Posterior vena cava (tissue), 2 donors: ENCODE measurements at regions not wholly inside any gene's neighbourhood (a gene's known extent, or its start where the extent isn't known, plus 50 kb on each side); places are given as distances from the start of the nearest gene placed in this dataset.

ENCODE experiments used
- DNase-seq: peaks from one replicate; pipeline ENCODE4 v3.0.0-alpha.2; 2020; ENCODE audit warnings: low spot score
- intact Hi-C, 2 donors: fragments of 100-400 bp; cut with DNase I; formaldehyde crosslinking; loops; one replicate each; pipeline versions ENCODE4 v1.14.1 to v1.14.2; 2022 to 2023
- donor health status: DM: yes; HTN: yes; CAD: no.
- donor health status: DM: yes; HTN: yes; CAD: no.

GRCh38 chr21:24894324-24894723, 713.0 kb downstream of the MRPL39 start:
- intact Hi-C loops: no loop called here
- no peak for DNase-seq

- no peak for DNase-seq
- intact Hi-C loops: no loop called here
Measured at GRCh38 chr21:24890021-24890420, 717.3 kb downstream of the MRPL39 start.

- DNase-seq: no peak
- intact Hi-C loops: no loop called here
Measured at GRCh38 chr21:24881506-24881905, 725.8 kb downstream of the MRPL39 start.

- intact Hi-C loops: no loop called here
- no peak for DNase-seq
Measured at GRCh38 chr21:24870633-24871032, 736.6 kb downstream of the MRPL39 start.

- DNase-seq: no peak
- intact Hi-C loops: no loop called here
Measured at GRCh38 chr21:24869862-24870261, 737.4 kb downstream of the MRPL39 start.

GRCh38 chr21:24868117-24868516, 739.2 kb downstream of the MRPL39 start:
- no peak for DNase-seq
- intact Hi-C loops: no loop called here

- DNase-seq: no peak
- intact Hi-C loops: loop anchor here in 1 of 2 donors (5.0 kb wide), 1 partner anchor 384 kb away; no protein-coding TSS in a partner anchor
Measured at GRCh38 chr21:24861471-24861870, 745.8 kb downstream of the MRPL39 start.

- intact Hi-C loops: no loop called here
Measured at GRCh38 chr21:24856326-24856725, 751.0 kb downstream of the MRPL39 start.

GRCh38 chr21:24852610-24853195, 754.6 kb downstream of the MRPL39 start:
- no peak for DNase-seq

More at GRCh38 chr21:24856326-24856725, 751.0 kb downstream of the MRPL39 start:
- no peak for DNase-seq

GRCh38 chr21:24850121-24850520, 757.2 kb downstream of the MRPL39 start:
- intact Hi-C loops: no loop called here
- DNase-seq: no peak

More at GRCh38 chr21:24852610-24853195, 754.6 kb downstream of the MRPL39 start:
- intact Hi-C loops: no loop called here

- DNase-seq: no peak
- intact Hi-C loops: loop anchor here in 1 of 2 donors (5.0 kb wide), 1 partner anchor 762 kb away; no protein-coding TSS in a partner anchor
Measured at GRCh38 chr21:24844671-24845070, 762.6 kb downstream of the MRPL39 start.

GRCh38 chr21:24840287-24840686, 767.0 kb downstream of the MRPL39 start:
- intact Hi-C loops: loop anchor here in 1 of 2 donors (5.0 kb wide), 1 partner anchor 758 kb away; no protein-coding TSS in a partner anchor
- no peak for DNase-seq

- no peak for DNase-seq
Measured at GRCh38 chr21:24832961-24833360, 774.3 kb downstream of the MRPL39 start.

GRCh38 chr21:24829397-24829796, 777.9 kb downstream of the MRPL39 start:
- intact Hi-C loops: no loop called here
- DNase-seq: no peak

More at GRCh38 chr21:24832961-24833360, 774.3 kb downstream of the MRPL39 start:
- intact Hi-C loops: no loop called here

GRCh38 chr21:24826822-24827221, 780.5 kb downstream of the MRPL39 start:
- intact Hi-C loops: no loop called here
- no peak for DNase-seq

GRCh38 chr21:24825348-24825747, 781.9 kb downstream of the MRPL39 start:
- DNase-seq: no peak
- intact Hi-C loops: no loop called here

- intact Hi-C loops: no loop called here
- no peak for DNase-seq
Measured at GRCh38 chr21:24824209-24824608, 783.1 kb downstream of the MRPL39 start.

GRCh38 chr21:24823247-24823646, 784.0 kb downstream of the MRPL39 start:
- intact Hi-C loops: no loop called here

GRCh38 chr21:24785033-24785432, 822.2 kb downstream of the MRPL39 start:
- DNase-seq: no peak

More at GRCh38 chr21:24823247-24823646, 784.0 kb downstream of the MRPL39 start:
- DNase-seq: no peak

GRCh38 chr21:24781146-24781545, 826.1 kb downstream of the MRPL39 start:
- intact Hi-C loops: no loop called here
- no peak for DNase-seq

More at GRCh38 chr21:24785033-24785432, 822.2 kb downstream of the MRPL39 start:
- intact Hi-C loops: no loop called here

GRCh38 chr21:24759348-24760075, 847.8 kb downstream of the MRPL39 start:
- no peak for DNase-seq
- intact Hi-C loops: no loop called here
